ENCODE measurements at regions not wholly inside any gene's neighbourhood (a gene's known extent, or its start where the extent isn't known, plus 50 kb on each side); places are given as distances from the start of the nearest gene placed in this dataset.
"Not testable (repeated sequence)": the region's sequence is repeated elsewhere in the genome, so short reads cannot be mapped to it uniquely, and the experiment has no call there.

DNA sequence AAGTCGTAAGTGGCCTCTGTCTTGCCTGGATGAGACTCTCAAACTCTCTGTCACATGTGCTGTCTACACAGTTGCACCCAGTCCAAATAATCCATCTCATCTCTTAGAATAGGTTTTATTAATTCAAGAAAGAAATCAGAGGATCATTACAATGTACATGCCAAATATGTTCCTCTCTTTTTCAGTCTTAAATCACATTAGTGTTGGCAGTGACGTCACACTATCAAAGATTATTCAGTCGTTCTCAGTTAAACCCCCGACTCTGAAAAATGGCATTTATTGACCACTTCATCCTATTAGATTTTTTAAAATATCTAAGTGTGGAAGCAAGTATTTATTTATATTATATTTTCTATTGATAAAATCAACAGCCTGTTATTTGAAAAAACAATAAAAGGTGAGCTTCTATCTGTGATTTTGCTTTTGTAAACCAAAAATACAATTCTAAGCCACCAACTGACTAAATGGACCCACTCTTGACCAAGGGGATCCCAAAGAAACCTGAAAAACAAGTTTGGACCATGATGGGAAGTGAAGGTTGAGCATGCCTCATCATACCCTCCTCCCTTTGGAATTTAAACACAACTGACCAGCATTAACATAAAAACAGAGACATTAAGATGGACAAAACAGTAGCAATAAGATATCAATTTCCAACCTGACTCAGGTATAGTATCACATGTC is 1894.4 kb upstream of the LRRTM1 start:
- DNase-seq: no peak

DNA sequence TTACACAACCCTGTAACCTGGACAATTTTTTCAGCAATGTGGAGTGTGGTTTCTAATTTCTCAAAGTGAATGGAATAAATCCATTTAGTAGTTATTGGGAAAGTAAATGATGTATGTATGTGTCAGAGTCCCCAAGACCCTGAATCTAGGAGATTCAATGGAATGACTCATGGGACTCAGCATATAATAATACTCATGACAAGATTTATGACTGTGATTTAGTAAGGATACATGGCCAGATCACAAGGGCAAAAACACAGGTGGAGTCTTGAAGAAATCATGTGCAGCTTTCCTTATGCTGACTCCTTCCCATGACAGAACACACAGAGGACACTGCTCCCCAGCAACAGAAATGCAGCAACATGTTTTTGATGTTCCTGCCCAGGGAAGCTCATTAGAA is 1877.7 kb upstream of the LRRTM1 start:
- DNase-seq: no peak

DNA sequence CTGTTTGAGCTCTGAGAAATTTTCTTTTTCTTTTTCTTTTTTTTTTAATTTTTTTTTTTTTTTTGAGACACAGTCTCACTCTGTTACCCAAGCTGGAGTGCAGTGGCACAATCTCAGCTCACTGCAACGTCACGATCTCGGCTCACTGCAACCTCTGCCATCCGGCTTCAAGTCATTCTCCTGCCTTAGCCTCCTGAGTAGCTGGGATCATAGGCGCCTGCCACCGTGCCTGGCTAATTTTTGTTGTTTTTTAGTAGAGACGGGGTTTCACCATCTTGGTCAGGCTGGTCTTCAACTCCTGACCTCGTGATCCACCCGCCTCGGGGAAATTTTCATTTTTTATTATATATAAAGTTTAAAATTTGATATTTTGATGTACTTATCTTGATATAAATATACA is 1870.7 kb upstream of the LRRTM1 start:
- not testable (repeated sequence) for DNase-seq

DNA sequence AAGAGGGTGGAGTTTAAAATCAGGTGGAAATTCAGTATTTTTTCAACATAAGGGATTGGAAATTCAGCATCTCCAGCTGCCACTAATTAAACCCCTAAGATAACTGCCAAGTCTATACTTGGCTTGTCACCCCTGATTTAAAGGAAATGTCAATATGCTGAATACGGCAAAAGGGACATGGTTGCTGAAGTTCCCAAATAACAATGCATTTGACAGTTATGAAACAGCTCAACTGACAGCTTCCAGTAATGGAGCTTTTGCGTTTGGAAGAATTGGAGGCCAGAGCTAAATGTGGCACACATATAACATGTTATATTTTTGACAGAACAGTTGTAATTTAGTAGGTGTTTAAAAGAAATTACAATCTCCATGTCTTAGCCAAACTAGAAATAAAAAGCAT is 1867.9 kb upstream of the LRRTM1 start:
- DNase-seq: no peak

DNA sequence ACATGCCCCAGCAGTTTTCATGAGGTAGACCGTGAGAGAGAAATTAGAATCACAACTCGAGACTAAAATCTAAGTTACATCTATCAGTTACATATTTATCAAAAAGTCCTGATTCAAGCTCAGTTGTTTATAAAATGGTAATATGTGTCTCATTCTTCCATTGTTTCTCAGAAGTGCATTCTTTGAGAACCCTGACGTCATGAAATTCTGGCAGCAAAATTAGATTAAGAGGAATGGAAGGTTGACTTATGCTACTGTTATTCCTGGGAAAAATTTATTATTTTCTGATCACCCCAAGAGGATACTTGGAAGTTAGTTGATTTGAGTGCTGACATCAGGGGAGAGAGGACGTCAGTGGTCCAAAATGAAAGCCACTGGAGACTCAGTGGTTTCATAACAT is 1864.8 kb upstream of the LRRTM1 start:
- DNase-seq: no peak

DNA sequence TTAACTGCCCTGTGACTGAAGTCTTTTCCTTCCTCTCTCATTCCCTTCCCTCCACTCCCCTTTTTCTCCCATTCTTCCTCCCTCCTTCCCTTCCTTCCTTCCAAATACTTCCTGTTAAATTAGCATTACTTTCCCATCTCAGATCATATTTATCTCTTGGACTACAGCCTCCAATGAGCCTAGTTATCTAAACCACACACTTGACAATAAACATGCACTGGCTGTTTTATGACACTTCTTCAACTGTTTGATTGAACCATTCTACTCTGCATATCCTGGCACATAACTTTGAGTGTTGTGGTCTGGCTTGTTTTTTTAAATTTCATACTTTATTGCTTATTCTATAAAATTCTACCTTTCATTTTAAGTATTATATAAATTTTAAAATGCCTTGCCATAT is 1860.8 kb upstream of the LRRTM1 start:
- DNase-seq: no peak

DNA sequence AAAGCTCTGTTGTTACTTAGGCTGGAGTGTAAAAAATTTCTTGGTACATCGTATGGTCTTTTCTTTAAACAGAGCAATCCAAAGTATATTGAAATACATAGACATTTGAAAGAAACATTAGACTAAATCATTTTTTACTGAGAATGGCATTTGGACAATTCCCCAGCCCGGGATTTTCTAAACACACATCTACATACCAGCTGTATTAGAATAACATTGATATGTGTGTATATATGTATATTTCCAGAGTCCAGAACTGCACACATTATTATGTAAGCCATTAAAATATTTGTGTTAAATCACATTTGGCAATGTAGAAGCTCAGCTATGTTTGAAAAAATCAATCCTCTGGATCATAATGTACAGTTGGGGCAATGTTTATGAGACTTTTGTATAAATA is 1853.6 kb upstream of the LRRTM1 start:
- DNase-seq: no peak

DNA sequence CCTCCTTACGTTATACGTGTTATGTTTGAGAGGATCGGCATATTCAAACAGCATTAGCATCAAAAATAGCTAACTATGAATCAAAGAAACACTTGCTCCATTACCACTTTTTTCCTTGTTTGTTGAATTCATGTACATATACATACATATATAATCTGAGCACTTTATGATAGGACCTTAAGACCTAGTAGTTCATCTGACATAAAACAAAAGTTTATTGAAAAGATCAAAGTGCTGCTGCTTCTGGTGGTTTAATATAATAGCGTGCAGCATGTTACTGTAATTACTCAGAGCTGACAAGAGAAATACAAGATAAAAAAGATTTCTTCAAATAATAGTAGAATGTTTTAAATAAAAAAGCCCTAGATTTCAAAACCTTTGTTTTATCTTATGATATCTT is 1850.9 kb upstream of the LRRTM1 start:
- DNase-seq: no peak

DNA sequence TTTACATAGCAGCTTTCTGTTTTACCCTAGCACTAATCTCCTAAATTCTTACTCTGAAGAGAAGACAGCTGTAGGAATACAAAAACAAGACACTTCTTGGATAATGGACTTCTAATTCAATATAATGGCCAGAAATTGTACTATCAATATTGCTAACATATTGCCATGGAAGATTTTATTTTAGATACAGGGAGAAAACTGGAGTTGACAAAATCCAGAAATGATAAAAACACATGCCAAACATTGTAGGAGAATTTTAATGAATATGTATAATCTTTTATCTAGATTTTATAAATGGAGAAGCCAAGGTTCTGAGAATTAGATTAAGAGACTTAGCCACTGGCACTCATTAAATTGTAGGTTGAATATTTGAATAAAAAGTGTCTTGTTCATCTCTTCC is 1838.8 kb upstream of the LRRTM1 start:
- DNase-seq: no peak

DNA sequence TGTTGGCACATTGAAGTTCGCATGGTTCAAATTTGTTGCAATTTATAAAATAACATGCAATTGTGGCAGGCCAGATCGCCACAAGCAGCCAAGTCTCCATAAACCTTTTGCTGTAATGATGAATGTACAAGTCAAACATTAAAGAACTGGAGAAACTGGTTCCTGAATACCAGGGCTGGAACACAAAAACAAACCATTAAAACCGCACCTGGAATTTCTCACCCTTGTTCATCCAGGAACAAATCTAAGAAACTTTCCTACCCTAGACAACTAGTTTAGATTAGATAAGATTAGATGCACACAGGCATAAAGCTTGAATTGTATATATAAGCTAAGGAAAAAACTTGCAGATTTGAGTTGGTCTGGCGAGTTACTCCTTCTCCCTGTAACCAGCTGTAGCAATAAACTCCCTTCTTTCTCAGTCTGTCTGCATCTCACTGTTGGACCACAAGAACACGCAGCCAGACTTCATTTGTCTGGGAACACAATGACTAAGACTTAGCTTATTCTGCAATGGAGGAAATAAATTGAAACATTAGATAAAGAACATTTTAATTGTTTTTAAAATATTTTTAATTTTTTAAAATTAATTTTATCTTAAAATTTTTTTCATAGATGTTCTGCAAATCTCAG is 1835.5 kb upstream of the LRRTM1 start:
- DNase-seq: no peak

DNA sequence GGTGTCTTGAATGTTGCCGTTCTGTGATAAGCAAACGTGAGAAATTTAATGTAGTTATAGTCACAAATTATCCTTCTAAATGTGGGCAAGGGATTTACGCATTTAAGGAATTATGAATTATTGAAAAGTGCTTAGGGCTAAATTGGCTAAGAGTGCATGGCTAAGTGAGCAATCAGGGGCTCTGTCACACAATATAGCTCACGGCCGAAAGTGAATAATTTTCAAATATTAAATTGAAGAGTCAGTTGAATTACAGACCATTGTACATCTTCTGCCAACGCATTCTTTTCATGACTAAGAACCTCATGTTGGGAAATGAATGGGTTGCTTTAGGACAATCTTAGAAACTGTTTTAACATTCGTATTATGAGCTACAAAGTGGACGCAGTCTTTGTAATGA is 1832.9 kb upstream of the LRRTM1 start:
- DNase-seq: no peak

DNA sequence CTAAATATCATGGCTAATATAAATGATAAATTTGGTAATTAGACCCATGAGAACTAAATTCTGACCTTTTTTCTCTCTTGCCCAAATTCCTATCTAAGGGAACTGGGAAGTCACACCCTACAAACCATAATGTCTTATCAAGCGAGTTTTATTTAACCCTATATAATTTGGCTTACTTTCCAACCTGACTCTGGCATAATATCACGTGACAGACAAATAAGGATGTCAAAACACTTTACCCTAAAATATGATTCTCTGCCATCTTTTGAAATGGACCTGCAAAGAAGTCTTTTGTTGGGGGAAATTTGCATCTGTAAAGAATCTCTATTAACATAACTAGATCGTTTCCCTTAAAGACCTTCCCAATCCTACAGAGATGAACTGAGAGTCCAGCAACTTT is 1823.5 kb upstream of the LRRTM1 start:
- DNase-seq: no peak

DNA sequence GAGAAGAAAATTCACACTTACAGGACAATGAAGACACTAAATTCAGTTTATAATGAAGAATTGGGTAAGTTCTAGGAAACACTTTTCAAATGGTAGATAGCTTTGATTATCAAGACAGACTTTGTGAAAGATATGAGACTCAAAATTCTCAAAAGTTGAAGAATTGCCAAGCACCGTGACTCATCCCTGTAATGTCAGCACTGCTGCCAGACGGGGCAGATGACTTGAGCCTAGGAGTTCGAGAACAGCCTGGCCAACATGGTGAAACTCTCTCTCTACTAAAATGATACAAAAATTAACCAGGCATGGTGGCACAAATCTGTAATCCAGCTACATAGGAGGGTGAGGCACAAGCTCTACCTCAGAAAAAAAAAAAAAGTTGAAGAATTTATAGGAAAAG is 1820.1 kb upstream of the LRRTM1 start:
- peak; percentile 3 for DNase-seq

DNA sequence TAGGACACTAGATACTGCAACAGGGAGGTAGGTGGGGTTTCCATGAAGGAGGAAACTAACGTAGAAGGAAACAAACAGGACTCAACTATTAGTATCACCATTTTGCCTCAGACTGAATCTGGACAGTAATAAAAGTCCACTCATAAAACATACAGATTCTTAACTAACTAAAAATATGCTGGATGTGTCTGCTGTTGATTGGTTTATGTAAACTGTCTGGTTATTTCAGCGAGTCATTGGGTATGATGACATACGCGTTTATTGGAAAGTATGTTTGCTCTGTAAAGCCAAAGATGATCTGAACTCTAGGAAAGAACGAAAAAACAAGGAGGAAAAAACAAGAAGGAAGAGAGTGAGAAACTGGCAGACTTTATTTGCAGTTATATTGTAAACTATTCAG is 1816.1 kb upstream of the LRRTM1 start:
- no peak for DNase-seq

DNA sequence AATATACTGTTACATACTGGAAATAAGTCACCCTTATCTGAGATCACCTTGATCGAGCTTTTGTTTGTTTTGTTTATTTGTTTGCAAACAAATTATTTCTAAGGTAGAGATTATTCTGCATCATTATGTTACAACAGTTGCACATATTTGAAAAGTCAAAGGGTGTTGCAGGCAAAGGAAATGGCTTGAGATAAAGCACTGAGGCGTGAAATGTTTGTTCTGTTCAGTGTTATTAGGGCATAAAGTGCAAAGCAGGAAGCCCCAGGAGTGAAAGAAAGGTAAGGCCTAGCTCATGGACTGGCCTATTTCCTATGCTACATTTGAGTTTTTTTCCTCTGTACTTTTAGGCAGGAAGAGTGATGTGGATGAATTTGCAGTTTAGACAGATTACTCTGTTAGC is 1815.6 kb upstream of the LRRTM1 start:
- no peak for DNase-seq

DNA sequence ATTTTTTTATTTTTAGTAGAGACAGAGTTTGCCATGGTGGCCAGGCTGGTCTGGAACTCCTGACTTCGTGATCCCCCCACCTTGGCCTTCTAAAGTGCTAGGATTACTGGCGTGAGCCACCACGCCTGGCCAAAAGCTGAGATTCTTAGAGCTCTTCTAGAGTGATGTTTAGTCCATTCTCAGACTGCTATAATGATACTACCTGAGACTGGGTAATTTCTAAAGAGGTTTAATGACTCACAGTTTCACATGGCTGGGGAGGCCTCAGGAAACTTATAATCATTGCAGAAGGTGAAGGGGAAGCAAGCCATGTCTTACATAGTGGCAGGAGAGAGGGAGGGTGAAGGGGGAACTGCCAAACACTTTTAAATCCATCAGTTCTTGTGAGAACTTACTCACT is 1804.9 kb upstream of the LRRTM1 start:
- no peak for DNase-seq

DNA sequence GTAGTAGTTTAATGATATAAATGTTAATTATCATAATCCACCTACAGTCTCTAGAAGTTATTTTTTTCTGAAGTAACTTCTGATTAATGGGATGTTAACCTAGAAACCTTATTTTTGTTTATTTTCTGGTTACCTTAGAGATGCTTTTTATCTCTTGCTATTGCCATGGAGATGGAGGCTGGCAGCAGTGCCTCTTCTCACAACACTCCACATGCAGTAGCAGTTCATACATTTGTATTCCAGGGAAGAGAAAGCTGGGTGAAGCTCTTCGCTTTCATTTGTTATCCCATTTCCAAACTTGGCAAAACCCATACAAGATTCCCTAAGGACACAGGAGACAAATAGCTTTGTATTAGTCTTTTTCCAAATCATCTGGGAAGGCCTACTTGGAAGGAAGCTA is 1794.1 kb upstream of the LRRTM1 start:
- DNase-seq: no peak

DNA sequence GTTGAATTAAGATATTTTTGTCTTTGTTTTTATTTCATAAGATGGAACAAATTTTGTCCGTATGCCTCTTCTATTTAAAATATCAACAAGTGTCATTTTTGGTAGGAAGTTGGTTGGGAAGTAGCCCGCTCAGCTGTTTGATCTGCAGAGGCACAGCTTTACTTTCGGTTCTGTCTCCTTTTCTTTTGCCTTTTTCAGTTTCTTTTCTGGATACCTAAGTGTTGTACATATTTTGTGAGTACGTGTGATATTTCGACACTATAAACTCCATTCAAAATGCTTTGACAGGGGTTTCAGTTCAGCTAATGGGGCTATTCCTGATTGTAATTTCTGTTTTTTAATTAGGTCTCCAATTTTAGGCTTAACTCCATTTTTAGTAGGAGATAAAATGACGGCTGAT is 1785.0 kb upstream of the LRRTM1 start:
- DNase-seq: no peak

DNA sequence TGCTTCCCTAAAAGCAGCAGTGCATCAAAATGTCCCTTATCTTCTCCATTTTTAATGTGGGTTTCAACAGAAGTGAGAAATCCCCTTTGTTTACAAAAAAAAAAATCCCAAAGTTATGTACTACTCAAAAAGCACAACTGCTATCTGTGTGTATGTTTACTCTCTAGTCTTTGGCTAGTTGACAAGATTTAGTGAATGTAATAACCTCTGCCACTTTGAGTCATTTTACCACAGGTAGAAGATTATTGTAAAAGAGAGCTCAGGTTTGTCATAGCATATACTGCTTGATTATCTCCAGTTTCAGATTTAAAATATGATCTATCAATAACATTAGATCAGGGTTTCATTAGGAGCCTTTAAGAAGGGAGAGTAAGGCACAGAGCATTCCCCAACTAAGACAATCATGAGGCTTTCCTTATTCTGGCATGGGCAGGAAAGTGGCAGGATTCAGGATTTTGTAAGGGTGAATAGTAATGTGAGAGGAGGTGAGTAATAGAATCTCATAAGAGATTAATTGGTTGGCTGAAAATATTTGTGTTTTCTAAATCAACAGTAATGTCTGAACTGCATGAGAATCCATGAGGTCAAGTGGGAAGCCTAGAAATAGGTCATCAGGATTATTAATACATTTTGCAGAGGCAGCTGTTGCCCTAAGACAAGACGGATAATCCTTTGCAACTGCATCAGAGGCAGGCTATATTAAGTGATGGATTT is 1780.3 kb upstream of the LRRTM1 start:
- no peak for DNase-seq

DNA sequence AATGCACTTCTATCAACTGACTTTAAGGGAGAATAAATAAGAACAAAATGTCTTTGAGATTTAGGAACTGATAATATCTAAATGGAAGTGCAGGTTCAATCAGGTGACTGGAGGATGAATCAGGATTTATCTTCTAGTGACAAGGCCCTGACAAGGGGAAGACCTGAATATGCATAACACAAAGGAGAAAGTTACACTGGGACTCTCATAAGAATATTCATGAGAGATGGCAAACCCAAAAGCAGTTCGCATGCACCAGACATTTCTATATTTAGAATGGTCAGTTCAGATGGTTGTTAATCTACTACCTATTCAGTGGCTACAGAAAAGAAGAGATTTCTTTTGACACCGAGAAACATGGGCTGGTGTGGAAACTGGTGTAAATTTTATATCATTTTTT is 1771.3 kb upstream of the LRRTM1 start:
- no peak for DNase-seq

DNA sequence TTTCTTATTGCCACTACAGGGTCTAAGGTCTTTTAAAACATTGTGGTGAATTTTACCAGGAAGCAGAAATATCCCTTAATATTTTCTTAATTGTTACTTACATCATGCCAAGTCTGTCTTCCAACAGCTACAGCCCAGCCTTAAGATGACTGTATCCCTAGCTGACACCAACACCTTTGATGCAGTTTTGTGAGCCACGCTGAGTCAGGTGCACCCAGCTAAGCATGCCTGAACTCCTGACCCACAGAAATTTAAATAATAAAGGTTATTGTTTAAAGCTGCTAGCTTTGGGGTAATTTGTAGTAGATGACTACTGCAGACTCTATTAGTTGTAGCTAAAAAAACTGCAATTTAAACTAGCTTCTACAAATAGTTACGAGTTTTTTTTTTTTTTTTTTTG is 1757.9 kb upstream of the LRRTM1 start:
- DNase-seq: no peak

DNA sequence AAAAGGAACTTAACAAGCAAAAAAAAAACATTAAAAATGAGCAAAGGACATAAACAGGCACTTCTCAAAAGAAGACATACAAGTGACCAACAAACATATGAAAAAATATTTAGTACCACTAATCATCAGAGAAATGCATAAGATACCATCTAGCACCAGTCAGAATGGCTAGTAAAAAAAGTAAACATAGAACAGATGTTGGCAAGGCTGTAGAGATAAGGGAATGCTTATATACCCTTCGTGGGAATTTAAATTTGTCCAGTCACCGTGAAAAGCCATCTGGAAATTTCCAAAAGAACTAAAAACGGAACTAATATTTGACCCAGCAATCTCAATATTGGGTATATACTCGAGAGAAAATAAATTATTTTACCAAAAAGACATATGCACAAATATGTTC is 1751.3 kb upstream of the LRRTM1 start:
- DNase-seq: no peak

DNA sequence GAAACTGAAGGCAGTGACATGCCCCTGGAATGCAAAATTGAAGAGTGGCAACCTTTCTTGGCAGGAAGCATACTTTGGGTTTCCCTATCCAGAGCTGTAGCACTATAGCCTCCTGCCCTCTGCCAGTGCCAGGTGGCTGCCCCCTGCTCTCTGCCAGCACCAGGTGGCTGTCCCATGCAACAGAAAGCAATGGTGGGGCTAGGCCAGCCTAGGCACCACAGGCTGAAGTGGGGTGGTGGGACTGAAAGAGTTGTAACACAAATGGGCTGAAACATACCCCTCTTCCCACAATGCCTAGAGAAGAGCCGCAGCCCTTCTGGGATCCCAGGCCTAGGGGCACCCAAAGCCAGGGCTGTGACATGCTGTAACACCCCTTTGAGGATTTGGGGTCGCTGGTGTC is 1739.3 kb upstream of the LRRTM1 start:
- DNase-seq: no peak

DNA sequence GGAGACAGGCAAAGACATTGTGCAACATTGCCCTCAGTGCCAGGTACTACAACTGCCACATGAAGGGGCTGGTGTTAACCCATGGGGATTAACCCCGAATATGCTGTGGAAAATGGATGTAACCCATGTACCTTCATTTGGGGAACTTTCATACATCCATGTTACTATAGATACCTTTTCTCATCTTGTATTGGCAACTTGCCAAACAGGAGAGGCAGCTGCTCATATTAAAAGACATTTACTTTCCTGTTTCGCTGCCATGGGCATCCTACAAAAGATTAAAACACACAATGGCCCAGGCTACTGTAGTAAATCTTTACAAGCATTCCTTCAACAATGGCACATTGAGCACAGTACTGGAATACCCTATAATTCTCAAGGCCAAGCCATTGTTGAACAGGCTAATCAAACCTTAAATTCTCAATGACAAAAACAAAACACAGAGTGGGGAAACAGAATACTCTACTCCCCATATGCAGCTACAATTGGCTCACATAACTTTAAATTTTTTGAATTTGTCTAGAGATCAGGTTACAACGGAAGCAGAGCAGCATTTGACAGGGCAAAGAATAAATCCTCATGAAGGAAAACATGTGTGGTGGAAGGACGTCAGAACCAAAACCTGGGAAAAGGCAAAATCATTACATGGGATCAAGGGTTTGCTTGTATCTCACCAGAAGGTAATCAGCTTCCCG is 1723.5 kb upstream of the LRRTM1 start:
- no peak for DNase-seq

All from fibroblast of skin of scalp (primary cell).